ENCODE measurements at regions not wholly inside any gene's neighbourhood (a gene's known extent, or its start where the extent isn't known, plus 50 kb on each side); places are given as distances from the start of the nearest gene placed in this dataset.
"Not testable (repeated sequence)": the region's sequence is repeated elsewhere in the genome, so short reads cannot be mapped to it uniquely, and the experiment has no call there.

- TF ChIP-seq CTCF (IDR thresholded peaks at IDR 0.05; ENCODE audit: extremely low read depth, missing control alignments) = no peak
Measured at GRCh38 chr12:18887368-18887767, 149.4 kb downstream of the CAPZA3 start.

GRCh38 chr12:18888047-18888446, 150.1 kb downstream of the CAPZA3 start:
- DNase-seq (ENCODE audit: low spot score) = no peak
- no peak for TF ChIP-seq CTCF (IDR thresholded peaks at IDR 0.05; ENCODE audit: extremely low read depth, missing control alignments)

More at GRCh38 chr12:18887368-18887767, 149.4 kb downstream of the CAPZA3 start:
- no peak for DNase-seq (ENCODE audit: low spot score)

GRCh38 chr12:18890621-18891020, 152.7 kb downstream of the CAPZA3 start:
- DNase-seq (ENCODE audit: low spot score) = not testable (repeated sequence)

GRCh38 chr12:18895540-18895939, 157.6 kb downstream of the CAPZA3 start:
- DNase-seq (ENCODE audit: low spot score) = no peak
- TF ChIP-seq CTCF (IDR thresholded peaks at IDR 0.05; ENCODE audit: extremely low read depth, missing control alignments) = no peak

- no peak for DNase-seq (ENCODE audit: low spot score)
- no peak for TF ChIP-seq CTCF (IDR thresholded peaks at IDR 0.05; ENCODE audit: extremely low read depth, missing control alignments)
Measured at GRCh38 chr12:18895946-18896345, 158.0 kb downstream of the CAPZA3 start.

- no peak for TF ChIP-seq CTCF (IDR thresholded peaks at IDR 0.05; ENCODE audit: extremely low read depth, missing control alignments)
- no peak for DNase-seq (ENCODE audit: low spot score)
Measured at GRCh38 chr12:18897823-18898222, 159.9 kb downstream of the CAPZA3 start.

- no peak for DNase-seq (ENCODE audit: low spot score)
- no peak for TF ChIP-seq CTCF (IDR thresholded peaks at IDR 0.05; ENCODE audit: extremely low read depth, missing control alignments)
Measured at GRCh38 chr12:18898470-18898869, 160.6 kb downstream of the CAPZA3 start.

- TF ChIP-seq CTCF (IDR thresholded peaks at IDR 0.05; ENCODE audit: extremely low read depth, missing control alignments) = no peak
- DNase-seq (ENCODE audit: low spot score) = no peak
Measured at GRCh38 chr12:18899162-18899561, 161.2 kb downstream of the CAPZA3 start.

Measured in GM20000 (cell line).